ENCODE measurements at regions not wholly inside any gene's neighbourhood (a gene's known extent, or its start where the extent isn't known, plus 50 kb on each side); places are given as distances from the start of the nearest gene placed in this dataset.

- TF ChIP-seq MAX (IDR thresholded peaks at IDR 0.05) (no peak), TCF12 (IDR thresholded peaks at IDR 0.05; ENCODE audit: low read depth) (no peak), TAF1 (IDR thresholded peaks at IDR 0.05; ENCODE audit: low read depth) (no peak), NFIC (IDR thresholded peaks at IDR 0.05) (no peak), TEAD4 (IDR thresholded peaks at IDR 0.05) (no peak), CREB1 (IDR thresholded peaks at IDR 0.05; ENCODE audit: low read depth) (no peak), RAD21 (IDR thresholded peaks at IDR 0.05; ENCODE audit: low read depth) (no peak), REST (IDR thresholded peaks at IDR 0.05; ENCODE audit: low read depth) (no peak), EGR1 (IDR thresholded peaks at IDR 0.05) (no peak), EP300 (IDR thresholded peaks at IDR 0.05; ENCODE audit: borderline replicate concordance) (no peak), ZBTB7A (IDR thresholded peaks at IDR 0.05; ENCODE audit: low read depth) (no peak), USF1 (IDR thresholded peaks at IDR 0.05) (no peak), CEBPB (IDR thresholded peaks at IDR 0.05) (no peak), FOXM1 (IDR thresholded peaks at IDR 0.05; ENCODE audit: borderline replicate concordance, low read depth) (no peak), YY1 (IDR thresholded peaks at IDR 0.05; ENCODE audit: low read depth) (no peak)
These were observed 64.4 kb upstream of the CARD11 start for GRCh38 chr7:3107889-3108570.

- TF ChIP-seq EP300 (IDR thresholded peaks at IDR 0.05; ENCODE audit: borderline replicate concordance): no peak
- TF ChIP-seq REST (IDR thresholded peaks at IDR 0.05; ENCODE audit: low read depth): no peak
- no peak for TF ChIP-seq TEAD4 (IDR thresholded peaks at IDR 0.05)
- no peak for TF ChIP-seq RAD21 (IDR thresholded peaks at IDR 0.05; ENCODE audit: low read depth)
These were observed 65.7 kb upstream of the CARD11 start for GRCh38 chr7:3109311-3109915.

GRCh38 chr7:3112479-3113134 is 68.9 kb upstream of the CARD11 start:
- no peak for TF ChIP-seq USF1 (IDR thresholded peaks at IDR 0.05)
- no peak for TF ChIP-seq FOXM1 (IDR thresholded peaks at IDR 0.05; ENCODE audit: borderline replicate concordance, low read depth)
- TF ChIP-seq CREB1 (IDR thresholded peaks at IDR 0.05; ENCODE audit: low read depth): no peak
- no peak for TF ChIP-seq YY1 (IDR thresholded peaks at IDR 0.05; ENCODE audit: low read depth)
- TF ChIP-seq TCF12 (IDR thresholded peaks at IDR 0.05; ENCODE audit: low read depth): no peak
- no peak for TF ChIP-seq MAX (IDR thresholded peaks at IDR 0.05)
- no peak for TF ChIP-seq REST (IDR thresholded peaks at IDR 0.05; ENCODE audit: low read depth)
- no peak for TF ChIP-seq RAD21 (IDR thresholded peaks at IDR 0.05; ENCODE audit: low read depth)
- TF ChIP-seq CEBPB (IDR thresholded peaks at IDR 0.05): no peak
- TF ChIP-seq EGR1 (IDR thresholded peaks at IDR 0.05): no peak
- no peak for TF ChIP-seq EP300 (IDR thresholded peaks at IDR 0.05; ENCODE audit: borderline replicate concordance)
- TF ChIP-seq TAF1 (IDR thresholded peaks at IDR 0.05; ENCODE audit: low read depth): no peak
- no peak for TF ChIP-seq TEAD4 (IDR thresholded peaks at IDR 0.05)
- TF ChIP-seq ZBTB7A (IDR thresholded peaks at IDR 0.05; ENCODE audit: low read depth): no peak
- TF ChIP-seq NFIC (IDR thresholded peaks at IDR 0.05): no peak

- TF ChIP-seq RAD21 (IDR thresholded peaks at IDR 0.05; ENCODE audit: low read depth) (no peak), TCF12 (IDR thresholded peaks at IDR 0.05; ENCODE audit: low read depth) (no peak), MAX (IDR thresholded peaks at IDR 0.05) (no peak), EP300 (IDR thresholded peaks at IDR 0.05; ENCODE audit: borderline replicate concordance) (no peak), NFIC (IDR thresholded peaks at IDR 0.05) (no peak), EGR1 (IDR thresholded peaks at IDR 0.05) (no peak), CEBPB (IDR thresholded peaks at IDR 0.05) (no peak)
These were observed 71.2 kb upstream of the CARD11 start for GRCh38 chr7:3114917-3115316.
